Uterus (tissue), 2 donors: ENCODE measurements at regions not wholly inside any gene's neighbourhood (a gene's known extent, or its start where the extent isn't known, plus 50 kb on each side); places are given as distances from the start of the nearest gene placed in this dataset.

Source experiments
- POLR2A ChIP-seq, 2 donors: fragments of 450-650 bp; IDR thresholded peaks; one replicate each; pipeline ENCODE4 v1.6.1; 2016; ENCODE audit warnings: antibody characterized with exemption in 2 of 2, mild to moderate bottlenecking in 1 of 2, moderate library complexity in 1 of 2
- TF ChIP-seq, protein P1 (sequence below), 4 experiments: fragments of 200-600 bp in 2 of 4; fragments of 450-650 bp in 2 of 4; sonication (generic) in 2 of 4; IDR thresholded peaks; one replicate each; pipeline ENCODE4 v1.5.1; 2016 to 2019; ENCODE audit warnings: antibody characterized with exemption in 4 of 4, mild to moderate bottlenecking in 2 of 4, moderate library complexity in 1 of 4

DNA sequence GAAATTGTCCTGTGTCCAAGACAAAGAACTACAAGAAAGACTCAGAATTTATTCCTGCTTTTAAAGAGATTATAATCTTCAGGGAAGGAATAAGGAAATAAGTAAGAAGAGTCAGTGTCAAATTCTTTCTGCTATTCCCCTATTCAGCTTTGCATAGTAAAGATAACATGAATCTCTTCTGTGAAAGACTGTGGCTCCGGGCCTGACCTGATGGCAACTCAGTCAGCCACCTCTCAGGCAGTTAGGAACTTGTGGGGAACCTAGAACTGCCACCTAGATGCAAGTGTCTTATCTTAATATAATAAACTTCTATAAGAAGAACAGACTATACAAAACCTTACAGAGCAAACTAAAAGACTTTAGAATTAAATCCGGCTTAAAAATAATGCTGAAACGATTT is 382.0 kb downstream of the RAD51AP2 start:
- TF ChIP-seq, protein P1, sequence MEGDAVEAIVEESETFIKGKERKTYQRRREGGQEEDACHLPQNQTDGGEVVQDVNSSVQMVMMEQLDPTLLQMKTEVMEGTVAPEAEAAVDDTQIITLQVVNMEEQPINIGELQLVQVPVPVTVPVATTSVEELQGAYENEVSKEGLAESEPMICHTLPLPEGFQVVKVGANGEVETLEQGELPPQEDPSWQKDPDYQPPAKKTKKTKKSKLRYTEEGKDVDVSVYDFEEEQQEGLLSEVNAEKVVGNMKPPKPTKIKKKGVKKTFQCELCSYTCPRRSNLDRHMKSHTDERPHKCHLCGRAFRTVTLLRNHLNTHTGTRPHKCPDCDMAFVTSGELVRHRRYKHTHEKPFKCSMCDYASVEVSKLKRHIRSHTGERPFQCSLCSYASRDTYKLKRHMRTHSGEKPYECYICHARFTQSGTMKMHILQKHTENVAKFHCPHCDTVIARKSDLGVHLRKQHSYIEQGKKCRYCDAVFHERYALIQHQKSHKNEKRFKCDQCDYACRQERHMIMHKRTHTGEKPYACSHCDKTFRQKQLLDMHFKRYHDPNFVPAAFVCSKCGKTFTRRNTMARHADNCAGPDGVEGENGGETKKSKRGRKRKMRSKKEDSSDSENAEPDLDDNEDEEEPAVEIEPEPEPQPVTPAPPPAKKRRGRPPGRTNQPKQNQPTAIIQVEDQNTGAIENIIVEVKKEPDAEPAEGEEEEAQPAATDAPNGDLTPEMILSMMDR (IDR thresholded peaks at IDR 0.05): no peak
- no peak for TF ChIP-seq POLR2A (IDR thresholded peaks at IDR 0.05)
